Heart right ventricle (tissue), 16 donors: ENCODE measurements at regions not wholly inside any gene's neighbourhood (a gene's known extent, or its start where the extent isn't known, plus 50 kb on each side); places are given as distances from the start of the nearest gene placed in this dataset.

Experiments
- ATAC-seq, 8 donors: fragments of 200-7000 bp; cut with Tn5 transposase; one replicate each; pipeline ENCODE4 v1.9.1; 2020; ENCODE audit warnings: mild to moderate bottlenecking in 8 of 8, moderate library complexity in 8 of 8, moderate number of reproducible peaks in 1 of 8
- DNase-seq, 2 donors: peaks; one replicate each; pipeline ENCODE4 v3.0.0-alpha.2; 2020
- H3K27ac ChIP-seq, 10 donors: fragments of 200-600 bp; sonication (generic) in 2 of 10; one replicate each; pipeline versions ENCODE4 v1.5.0 to v1.8.0; 2020 to 2022; ENCODE audit warnings: mild to moderate bottlenecking in 3 of 10
- H3K27me3 ChIP-seq, 7 donors: fragments of 200-600 bp; one replicate each; pipeline ENCODE4 v1.8.0; 2021 to 2022; ENCODE audit warnings: mild to moderate bottlenecking in 2 of 7
- H3K36me3 ChIP-seq, 9 donors: fragments of 200-600 bp; sonication (generic) in 1 of 9; one replicate each; pipeline versions ENCODE4 v1.5.0 to v1.8.0; 2020 to 2022; ENCODE audit warnings: mild to moderate bottlenecking in 2 of 9
- H3K4me1 ChIP-seq, 9 donors: fragments of 200-600 bp; sonication (generic) in 1 of 9; one replicate each; pipeline versions ENCODE4 v1.5.0 to v1.8.0; 2020 to 2022; ENCODE audit warnings: mild to moderate bottlenecking in 4 of 9
- H3K4me3 ChIP-seq, 10 donors: fragments of 200-600 bp; sonication (generic) in 2 of 10; one replicate each; pipeline versions ENCODE4 v1.5.0 to v1.8.0; 2020 to 2022; ENCODE audit warnings: mild to moderate bottlenecking in 7 of 10, moderate library complexity in 2 of 10
- H3K9me3 ChIP-seq, 11 donors: fragments of 200-600 bp in 10 of 11; sonication (generic) in 2 of 11; one replicate each; pipeline versions ENCODE4 v1.5.0 to v1.8.0; 2013 to 2022; ENCODE audit warnings: mild to moderate bottlenecking in 2 of 11, control low read depth in 1 of 11, moderate library complexity in 1 of 11
- WGBS, 2 donors: extraction: QIAGEN DNeasy Blood & Tissue Kit; methylation state at CpG; one replicate each; pipeline ENCODE4 v1.1.7; 2013; ENCODE audit warnings: inconsistent platforms in 1 of 2; 5-methylcytosine and 5-hydroxymethylcytosine counted together
- intact Hi-C, 10 donors: fragments of 100-400 bp; cut with DNase I; formaldehyde crosslinking; loops; one replicate each; pipeline versions ENCODE4 v1.11.1 to v1.14.2; 2022
- TF ChIP-seq, protein P1 (sequence below), 9 donors: fragments of 200-600 bp; sonication (generic) in 2 of 9; IDR thresholded peaks; one replicate each; pipeline versions ENCODE4 v1.5.0 to v1.8.0; 2021 to 2022; ENCODE audit warnings: antibody characterized with exemption in 9 of 9, mild to moderate bottlenecking in 5 of 9, moderate library complexity in 1 of 9
- donor health status: Arrhythmogenic right ventricular cardiomyopathy.
- donor health status: ischemic (EF 13 %, LVEDD 7.1; RV severe dilation, severe dysfunction).
- donor health status: healthy with polysubstance abuse.
- donor health status: DM: no; HTN: yes; CAD: no.
- donor health status: DM: no; HTN: no; CAD: no.
- donor health status: ischemic (EF 25% LVEDD 6.9; RV normal size, moderate dysfunction).
- donor health status: ischemic (EF 25% LVEDD 5.7; RV mildly dilated, moderate dysfunction).
- donor health status: healthy.
- donor health status: DM: yes; HTN: yes; CAD: no.
- donor health status: Ischemic cardiomyopathy.
- donor health status: ischemic (EF 35%, LVEDD 5.7; RV mildly dilated, moderate dysfunction).
- donor health status: nonischemic (EF 11% LVEDD 7.7; RV severe dilation, severe dysfunction).
- donor health status: DM: yes; HTN: yes; CAD: no.
- donor health status: PGD.
- donor health status: ischemic (EF 29% LVEDD 5.4; RV normal size, mild dysfunction).
- donor health status: nonischemic (EF 23%, LVEDD 6.1; RV moderate dilation, normal function).

DNA sequence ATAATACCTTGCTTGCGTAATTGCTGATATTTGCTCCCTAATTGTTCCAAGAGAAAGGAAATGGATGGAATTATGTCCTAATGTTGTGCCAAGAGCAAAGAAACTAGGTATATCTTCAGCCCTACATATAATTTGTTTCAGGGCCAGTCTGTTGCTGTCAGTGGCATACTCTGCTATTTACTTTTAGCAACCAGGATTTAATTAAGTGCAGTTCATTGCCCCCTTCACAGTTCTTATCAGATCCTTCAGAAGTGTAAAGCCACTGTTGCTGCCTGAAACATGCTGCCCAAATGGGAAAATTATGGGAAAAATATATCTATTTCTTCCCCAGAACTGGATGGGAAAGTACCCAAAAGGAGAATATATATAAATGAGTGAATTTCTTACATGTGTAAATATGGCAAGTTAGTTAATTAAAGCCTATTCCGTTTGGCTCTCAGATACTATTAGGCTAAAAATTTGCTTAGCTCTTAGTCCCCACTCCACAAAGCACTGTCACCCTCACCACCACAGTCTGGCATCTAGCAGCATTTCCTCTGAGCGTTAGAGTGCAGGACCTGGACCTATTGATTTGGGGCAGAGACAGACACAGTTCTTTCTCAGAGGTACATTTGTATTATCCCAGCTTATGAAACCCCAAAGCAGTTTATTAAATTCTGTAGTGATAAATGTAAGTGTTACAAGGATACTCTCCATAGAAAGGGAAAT, 72.8 kb upstream of the DTNA start:
- TF ChIP-seq, protein P1, sequence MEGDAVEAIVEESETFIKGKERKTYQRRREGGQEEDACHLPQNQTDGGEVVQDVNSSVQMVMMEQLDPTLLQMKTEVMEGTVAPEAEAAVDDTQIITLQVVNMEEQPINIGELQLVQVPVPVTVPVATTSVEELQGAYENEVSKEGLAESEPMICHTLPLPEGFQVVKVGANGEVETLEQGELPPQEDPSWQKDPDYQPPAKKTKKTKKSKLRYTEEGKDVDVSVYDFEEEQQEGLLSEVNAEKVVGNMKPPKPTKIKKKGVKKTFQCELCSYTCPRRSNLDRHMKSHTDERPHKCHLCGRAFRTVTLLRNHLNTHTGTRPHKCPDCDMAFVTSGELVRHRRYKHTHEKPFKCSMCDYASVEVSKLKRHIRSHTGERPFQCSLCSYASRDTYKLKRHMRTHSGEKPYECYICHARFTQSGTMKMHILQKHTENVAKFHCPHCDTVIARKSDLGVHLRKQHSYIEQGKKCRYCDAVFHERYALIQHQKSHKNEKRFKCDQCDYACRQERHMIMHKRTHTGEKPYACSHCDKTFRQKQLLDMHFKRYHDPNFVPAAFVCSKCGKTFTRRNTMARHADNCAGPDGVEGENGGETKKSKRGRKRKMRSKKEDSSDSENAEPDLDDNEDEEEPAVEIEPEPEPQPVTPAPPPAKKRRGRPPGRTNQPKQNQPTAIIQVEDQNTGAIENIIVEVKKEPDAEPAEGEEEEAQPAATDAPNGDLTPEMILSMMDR (IDR thresholded peaks at IDR 0.05), result no peak
- Histone ChIP-seq H3K4me1 (peaks cover 0 to 47% (median 0%) of the 10 kb centered on the region in 9 donors), H3K27ac (no peak overlapping the region), H3K36me3 (no peaks in the 10 kb centered on the region), H3K27me3 (no peaks in the 10 kb centered on the region), H3K4me3 (no peak overlapping the region), H3K9me3 (no peaks in the 10 kb centered on the region)
- peak in 2 of 8 donors; percentile 38 for ATAC-seq
- intact Hi-C loops, result no loop called here
- no peak for DNase-seq
- WGBS, 2 donors, result 59% methylated on average over 3 of the region's 3 CpGs

GRCh38 chr18:34639687-34640086, 70.4 kb upstream of the DTNA start:
- Histone ChIP-seq H3K27me3 (no peaks in the 10 kb centered on the region), H3K4me3 (no peak overlapping the region), H3K4me1 (peaks cover 0 to 46% (median 0%) of the 10 kb centered on the region in 9 donors), H3K9me3 (no peaks in the 10 kb centered on the region), H3K36me3 (no peaks in the 10 kb centered on the region), H3K27ac (peak overlapping the region in 3 of 10 donors; percentile 14 to 29 (median 18))
- TF ChIP-seq, protein P1 (IDR thresholded peaks at IDR 0.05), result no peak
- ATAC-seq, result peak in 3 of 8 donors; percentile 47 to 72 (median 55)
- intact Hi-C loops, result loop anchor here in 3 of 10 donors (5.0 to 10.0 kb wide), 3 partner anchors 145 to 285 kb away; no protein-coding TSS in a partner anchor
- DNase-seq, result no peak
- 64 to 68% methylated on average over 1 of the region's 1 CpG for WGBS, 2 donors

DNA sequence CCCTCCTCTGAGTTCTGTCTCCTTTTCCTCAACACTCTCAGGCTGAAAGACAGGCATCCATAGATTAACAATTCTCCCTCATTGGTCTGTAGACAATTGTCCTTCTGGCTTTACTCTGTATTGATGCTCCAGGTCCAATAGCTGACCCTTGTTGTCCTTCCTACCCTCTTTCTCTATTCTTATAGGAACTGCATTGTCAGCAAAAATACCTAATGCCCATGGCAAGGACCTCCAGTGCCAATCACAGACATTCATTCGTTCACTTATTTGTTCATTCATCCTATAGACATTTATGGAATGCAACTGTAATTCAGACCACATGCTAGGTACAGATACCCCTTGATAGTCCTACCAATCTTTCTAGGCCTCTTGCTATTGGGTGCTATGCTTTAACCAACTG, 69.8 kb upstream of the DTNA start:
- peak in 1 of 8 donors; percentile 25 for ATAC-seq
- Histone ChIP-seq H3K9me3 (no peaks in the 10 kb centered on the region), H3K27me3 (no peaks in the 10 kb centered on the region), H3K4me3 (no peak overlapping the region), H3K27ac (peak overlapping the region in 1 of 10 donors; percentile 16), H3K36me3 (no peaks in the 10 kb centered on the region), H3K4me1 (peaks cover 0 to 50% (median 0%) of the 10 kb centered on the region in 9 donors)
- TF ChIP-seq, protein P1 (IDR thresholded peaks at IDR 0.05), result no peak
- intact Hi-C loops, result loop anchor here in 3 of 10 donors (5.0 to 10.0 kb wide), 3 partner anchors 145 to 285 kb away; no protein-coding TSS in a partner anchor
- DNase-seq, result no peak
- WGBS, 2 donors, result 45 to 58% methylated on average over 1 of the region's 1 CpG

DNA sequence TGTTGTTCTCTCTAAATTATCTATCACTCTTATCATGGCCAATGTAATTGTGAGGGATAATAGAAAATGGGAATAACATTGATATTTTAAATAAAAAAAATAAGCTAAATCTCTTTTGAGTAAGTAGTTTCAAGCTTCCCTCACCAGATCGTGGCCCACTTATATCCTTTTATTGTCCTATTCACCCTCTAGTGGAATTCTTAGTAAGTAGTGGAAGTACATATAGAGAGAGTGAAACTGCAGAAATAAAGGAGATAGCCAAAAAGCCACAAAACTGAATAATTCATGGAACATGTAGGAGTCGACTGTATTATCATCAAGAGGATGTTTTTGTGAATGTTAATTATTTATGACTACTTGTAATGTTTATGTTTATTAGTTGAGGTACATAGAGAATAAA, 66.1 kb upstream of the DTNA start:
- ATAC-seq (peak in 1 of 8 donors; percentile 47), DNase-seq (no peak)
- intact Hi-C loops, result loop anchor here in 3 of 10 donors (5.0 to 10.0 kb wide), 3 partner anchors 149 to 289 kb away; no protein-coding TSS in a partner anchor
- no peaks in the 10 kb centered on the region for H3K27me3 ChIP-seq
- no peak overlapping the region for H3K27ac ChIP-seq
- H3K36me3 ChIP-seq, result no peaks in the 10 kb centered on the region
- WGBS, 2 donors, result 29 to 37% methylated on average over 2 of the region's 2 CpGs
- H3K4me1 ChIP-seq, result peaks cover 0 to 57% (median 8%) of the 10 kb centered on the region in 9 donors
- H3K9me3 ChIP-seq, result no peaks in the 10 kb centered on the region
- TF ChIP-seq, protein P1 (IDR thresholded peaks at IDR 0.05), result peak in 3 of 9 donors; percentile 17 to 43 (median 39)
- no peak overlapping the region for H3K4me3 ChIP-seq
